GM21367 (cell line): ENCODE measurements at regions not wholly inside any gene's neighbourhood (a gene's known extent, or its start where the extent isn't known, plus 50 kb on each side); places are given as distances from the start of the nearest gene placed in this dataset.

Experiments used
- ATAC-seq: cut with Tn5 transposase; IDR thresholded peaks from one replicate; pipeline ENCODE4 v1.9.1; 2021; ENCODE audit not compliant: unreplicated experiment

GRCh38 chr5:163619951-163620350, 114.5 kb downstream of the MAT2B start:
- ATAC-seq: no peak

GRCh38 chr5:163622799-163623198, 117.4 kb downstream of the MAT2B start:
- ATAC-seq: no peak

- no peak for ATAC-seq
Measured at GRCh38 chr5:163623524-163623923, 118.1 kb downstream of the MAT2B start.

GRCh38 chr5:163623986-163624385, 118.6 kb downstream of the MAT2B start:
- no peak for ATAC-seq

GRCh38 chr5:163624431-163624830, 119.0 kb downstream of the MAT2B start:
- no peak for ATAC-seq

- ATAC-seq: no peak
Measured at GRCh38 chr5:163626904-163627434, 121.5 kb downstream of the MAT2B start.

GRCh38 chr5:163631856-163632255, 126.4 kb downstream of the MAT2B start:
- no peak for ATAC-seq

GRCh38 chr5:163633926-163634460, 128.6 kb downstream of the MAT2B start:
- ATAC-seq: no peak

- no peak for ATAC-seq
Measured at GRCh38 chr5:163635631-163636030, 130.2 kb downstream of the MAT2B start.

- ATAC-seq: no peak
Measured at GRCh38 chr5:163642904-163643303, 137.5 kb downstream of the MAT2B start.

- no peak for ATAC-seq
Measured at GRCh38 chr5:163645421-163646416, 140.3 kb downstream of the MAT2B start.

- no peak for ATAC-seq
Measured at GRCh38 chr5:163649514-163649913, 144.1 kb downstream of the MAT2B start.

GRCh38 chr5:163653526-163653925, 148.1 kb downstream of the MAT2B start:
- no peak for ATAC-seq

GRCh38 chr5:163658702-163659567, 153.5 kb downstream of the MAT2B start:
- ATAC-seq: no peak

GRCh38 chr5:163659568-163659902, 154.1 kb downstream of the MAT2B start:
- no peak for ATAC-seq

- ATAC-seq: no peak
Measured at GRCh38 chr5:163660486-163660885, 155.1 kb downstream of the MAT2B start.

- ATAC-seq: no peak
Measured at GRCh38 chr5:163661360-163661759, 155.9 kb downstream of the MAT2B start.

GRCh38 chr5:163670036-163670435, 164.6 kb downstream of the MAT2B start:
- ATAC-seq: no peak

- ATAC-seq: no peak
Measured at GRCh38 chr5:163677092-163677491, 171.7 kb downstream of the MAT2B start.

- ATAC-seq: no peak
Measured at GRCh38 chr5:163682234-163682633, 176.8 kb downstream of the MAT2B start.

- ATAC-seq: no peak
Measured at GRCh38 chr5:163687414-163687813, 182.0 kb downstream of the MAT2B start.
